Transverse colon (tissue), 4 donors: ENCODE measurements at regions not wholly inside any gene's neighbourhood (a gene's known extent, or its start where the extent isn't known, plus 50 kb on each side); places are given as distances from the start of the nearest gene placed in this dataset.

Experiments used
- EP300 ChIP-seq: sonication (generic); formaldehyde crosslinking; IDR thresholded peaks from one replicate; pipeline ENCODE4 v1.6.1; 2017; ENCODE audit warnings: antibody characterized with exemption, low read depth
- POLR2A ChIP-seq: fragments of 450-650 bp; IDR thresholded peaks from one replicate; pipeline ENCODE4 v1.6.1; 2016; ENCODE audit warnings: antibody characterized with exemption, mild to moderate bottlenecking, moderate library complexity
- POLR2AphosphoS5 ChIP-seq, 3 donors: sonication (generic); formaldehyde crosslinking; IDR thresholded peaks; one replicate each; pipeline ENCODE4 v1.6.1; 2016; ENCODE audit warnings: antibody characterized with exemption in 3 of 3
- TF ChIP-seq, protein P1 (sequence below), 5 experiments: fragments of 200-600 bp in 3 of 5; fragments of 450-650 bp in 2 of 5; sonication (generic) in 3 of 5; IDR thresholded peaks; 1 replicate in 2 of 5; 2 replicates in 3 of 5; pipeline ENCODE4 v1.5.1; 2016 to 2017; ENCODE audit warnings: antibody characterized with exemption in 5 of 5, inconsistent platforms in 3 of 5, mild to moderate bottlenecking in 2 of 5, moderate library complexity in 1 of 5

DNA sequence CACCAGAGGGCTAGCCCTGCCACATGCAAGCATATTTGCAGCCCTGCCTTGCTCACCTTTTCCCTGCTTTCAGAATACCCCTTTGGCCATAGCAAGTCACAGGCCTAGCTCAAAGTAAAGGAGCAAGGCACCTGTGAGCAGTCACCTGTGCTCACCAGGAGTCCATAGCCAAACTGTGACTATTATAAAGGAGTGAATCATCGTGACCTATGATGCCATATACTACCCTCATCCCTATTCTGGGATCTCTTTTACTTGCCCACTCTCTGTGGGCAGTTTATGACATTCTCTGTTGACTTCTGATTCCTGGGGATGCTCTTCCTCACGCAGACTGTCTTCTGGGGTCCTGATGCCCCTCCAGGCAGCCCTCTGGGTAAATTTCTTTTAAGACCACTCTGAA is 200.5 kb upstream of the NLRP1 start:
- TF ChIP-seq EP300 = no peak
- no peak for TF ChIP-seq POLR2A
- TF ChIP-seq, protein P1, sequence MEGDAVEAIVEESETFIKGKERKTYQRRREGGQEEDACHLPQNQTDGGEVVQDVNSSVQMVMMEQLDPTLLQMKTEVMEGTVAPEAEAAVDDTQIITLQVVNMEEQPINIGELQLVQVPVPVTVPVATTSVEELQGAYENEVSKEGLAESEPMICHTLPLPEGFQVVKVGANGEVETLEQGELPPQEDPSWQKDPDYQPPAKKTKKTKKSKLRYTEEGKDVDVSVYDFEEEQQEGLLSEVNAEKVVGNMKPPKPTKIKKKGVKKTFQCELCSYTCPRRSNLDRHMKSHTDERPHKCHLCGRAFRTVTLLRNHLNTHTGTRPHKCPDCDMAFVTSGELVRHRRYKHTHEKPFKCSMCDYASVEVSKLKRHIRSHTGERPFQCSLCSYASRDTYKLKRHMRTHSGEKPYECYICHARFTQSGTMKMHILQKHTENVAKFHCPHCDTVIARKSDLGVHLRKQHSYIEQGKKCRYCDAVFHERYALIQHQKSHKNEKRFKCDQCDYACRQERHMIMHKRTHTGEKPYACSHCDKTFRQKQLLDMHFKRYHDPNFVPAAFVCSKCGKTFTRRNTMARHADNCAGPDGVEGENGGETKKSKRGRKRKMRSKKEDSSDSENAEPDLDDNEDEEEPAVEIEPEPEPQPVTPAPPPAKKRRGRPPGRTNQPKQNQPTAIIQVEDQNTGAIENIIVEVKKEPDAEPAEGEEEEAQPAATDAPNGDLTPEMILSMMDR (IDR thresholded peaks at IDR 0.05) = no peak
- no peak for TF ChIP-seq POLR2AphosphoS5 (IDR thresholded peaks at IDR 0.05)
